ENCODE measurements at regions not wholly inside any gene's neighbourhood (a gene's known extent, or its start where the extent isn't known, plus 50 kb on each side); places are given as distances from the start of the nearest gene placed in this dataset.

- no peak overlapping the region for H2AFZ ChIP-seq (ENCODE audit: low read depth, low read length, poor library complexity, severe bottlenecking)
- no peak overlapping the region for H3K9ac ChIP-seq (ENCODE audit: low read length)
- intact Hi-C loops (cut with micrococcal nuclease): no loop called here
- ChIA-PET CTCF (no interaction called here), RAD21 (ENCODE audit: low non-redundant PET in 1 of 2, low total read pairs in 2 of 2, uncharacterized antibody in 2 of 2, unreplicated experiment in 2 of 2) (no interaction called here), POLR2A (no interaction called here)
- H3K9me3 ChIP-seq (ENCODE audit: control insufficient read depth in 1 of 2, insufficient read depth in 1 of 2, low read depth in 1 of 2, low read length in 2 of 2): no peaks in the 10 kb centered on the region
- ATAC-seq (no peak), DNase-seq (ENCODE audit: low read depth, low spot score) (no peak)
- H3K79me2 ChIP-seq (ENCODE audit: insufficient read depth, low read length): no peaks in the 10 kb centered on the region
- H3K27ac ChIP-seq (ENCODE audit: low read depth, low read length): no peak overlapping the region
- no peak overlapping the region for H3K4me3 ChIP-seq (replicated peaks in 1 of 2; ENCODE audit: low read depth in 1 of 2, low read length in 2 of 2)
- no peaks in the 10 kb centered on the region for H3K9me2 ChIP-seq (ENCODE audit: insufficient read depth)
- BruUV-seq (replicated peaks): no TSS peak
- H3K36me3 ChIP-seq (ENCODE audit: control insufficient read depth in 1 of 2, insufficient read depth in 2 of 2, low read length in 2 of 2): no peaks in the 10 kb centered on the region
- TF ChIP-seq CBX3 (IDR thresholded peaks at IDR 0.05; ENCODE audit: low read depth): no peak
- no peak for TF ChIP-seq SRF (IDR thresholded peaks at IDR 0.05; ENCODE audit: low read depth)
- TF ChIP-seq TCF7L2 (IDR thresholded peaks at IDR 0.05; ENCODE audit: borderline replicate concordance, extremely low read depth, insufficient read depth, insufficient read length): no peak
- no peak for TF ChIP-seq ELF1 (IDR thresholded peaks at IDR 0.05; ENCODE audit: borderline replicate concordance, low read depth)
- no peak for TF ChIP-seq RAD21 (IDR thresholded peaks at IDR 0.05; ENCODE audit: low read depth)
- TF ChIP-seq ZFX (IDR thresholded peaks at IDR 0.05): no peak
- TF ChIP-seq, protein P1, sequence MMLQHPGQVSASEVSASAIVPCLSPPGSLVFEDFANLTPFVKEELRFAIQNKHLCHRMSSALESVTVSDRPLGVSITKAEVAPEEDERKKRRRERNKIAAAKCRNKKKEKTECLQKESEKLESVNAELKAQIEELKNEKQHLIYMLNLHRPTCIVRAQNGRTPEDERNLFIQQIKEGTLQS (IDR thresholded peaks at IDR 0.05): no peak
- TF ChIP-seq POLR2A (IDR thresholded peaks at IDR 0.05; ENCODE audit: borderline replicate concordance, extremely low read depth, insufficient read depth, insufficient read length): no peak
- no peak for TF ChIP-seq JUND (IDR thresholded peaks at IDR 0.05)
- TF ChIP-seq EZH2 (IDR thresholded peaks at IDR 0.05): no peak
- no peak for TF ChIP-seq ZNF274 (IDR thresholded peaks at IDR 0.05; ENCODE audit: low read depth, low read length)
- no peak for TF ChIP-seq CEBPB (IDR thresholded peaks at IDR 0.05; ENCODE audit: low read depth)
- H3K4me1 ChIP-seq (ENCODE audit: control insufficient read depth in 1 of 2, insufficient read depth in 2 of 2, low read length in 2 of 2): peaks cover 0 to 6% of the 10 kb centered on the region in 2 experiments; a peak in 1 of 4 replicates
- H3K4me2 ChIP-seq (ENCODE audit: low read length): no peak overlapping the region
- H3K27me3 ChIP-seq (ENCODE audit: insufficient read depth, low read length): peaks cover 34% of the 10 kb centered on the region
- H4K20me1 ChIP-seq (ENCODE audit: insufficient read depth): no peaks in the 10 kb centered on the region
These were observed 111.2 kb upstream of the TMEM72 start for GRCh38 chr10:44799966-44800365.

Data from HCT116 (cell line).